H9 (cell line): ENCODE measurements at regions not wholly inside any gene's neighbourhood (a gene's known extent, or its start where the extent isn't known, plus 50 kb on each side); places are given as distances from the start of the nearest gene placed in this dataset.

ENCODE experiments used
- DNase-seq: peaks from one replicate; pipeline ENCODE4 v3.0.0-alpha.2; 2017
- H2AFZ ChIP-seq: one replicate; pipeline ENCODE4 v1.6.1; 2013; ENCODE audit warnings: mild to moderate bottlenecking, low read length, control low read depth, moderate library complexity
- H2AK5ac ChIP-seq: 2 replicates; pipeline ENCODE4 v1.6.1; 2013; ENCODE audit warnings: low read length, control low read depth, mixed read lengths; ENCODE audit not compliant: insufficient read length
- H2BK120ac ChIP-seq: one replicate; pipeline ENCODE4 v1.6.1; 2013; ENCODE audit warnings: low read depth, mild to moderate bottlenecking, low read length, control low read depth, inconsistent platforms; ENCODE audit not compliant: poor library complexity, severe bottlenecking
- H2BK12ac ChIP-seq: 2 replicates; pipeline ENCODE4 v1.6.1; 2013; ENCODE audit warnings: low read length, control low read depth, mixed read lengths, low read depth; ENCODE audit not compliant: insufficient read length
- H2BK15ac ChIP-seq: 2 replicates; pipeline ENCODE4 v1.6.1; 2013; ENCODE audit warnings: low read depth, low read length, control low read depth
- H2BK20ac ChIP-seq: one replicate; pipeline ENCODE4 v1.6.1; 2013; ENCODE audit warnings: low read depth, mild to moderate bottlenecking, low read length, control low read depth, inconsistent platforms; ENCODE audit not compliant: poor library complexity, severe bottlenecking
- H2BK5ac ChIP-seq: 2 replicates; pipeline ENCODE4 v1.6.1; 2013; ENCODE audit warnings: low read length, control low read depth, mixed read lengths; ENCODE audit not compliant: insufficient read length
- H3K14ac ChIP-seq: 2 replicates; pipeline ENCODE4 v1.6.1; 2013; ENCODE audit warnings: low read length, control low read depth; ENCODE audit not compliant: insufficient read depth
- H3K18ac ChIP-seq: 2 replicates; pipeline ENCODE4 v1.6.1; 2013; ENCODE audit warnings: low read depth, mild to moderate bottlenecking, mixed read lengths, low read length, control low read depth; ENCODE audit not compliant: insufficient read length
- H3K23ac ChIP-seq: 2 replicates; pipeline ENCODE4 v1.6.1; 2013; ENCODE audit warnings: low read length, control low read depth, mixed read lengths, low read depth; ENCODE audit not compliant: insufficient read length
- H3K23me2 ChIP-seq: 2 replicates; pipeline ENCODE4 v1.6.1; 2013; ENCODE audit warnings: low read depth, mild to moderate bottlenecking, mixed read lengths, low read length, control low read depth; ENCODE audit not compliant: insufficient read length, poor library complexity, severe bottlenecking
- H3K27ac ChIP-seq: 2 replicates; pipeline ENCODE4 v1.5.1; 2013; ENCODE audit warnings: low read length, control low read depth, mixed read lengths, low read depth; ENCODE audit not compliant: insufficient read length
- H3K27me3 ChIP-seq: 2 replicates; pipeline ENCODE4 v1.6.1; 2013; ENCODE audit warnings: low read length, control low read depth, inconsistent platforms; ENCODE audit not compliant: insufficient read depth
- H3K4ac ChIP-seq: 2 replicates; pipeline ENCODE4 v1.6.1; 2013; ENCODE audit warnings: low read depth, mild to moderate bottlenecking, control low read depth, inconsistent platforms, low read length, moderate library complexity
- H3K4me1 ChIP-seq: 2 replicates; pipeline ENCODE4 v1.6.1; 2013; ENCODE audit warnings: low read length, control low read depth, inconsistent platforms; ENCODE audit not compliant: insufficient read depth
- H3K4me2 ChIP-seq: 2 replicates; pipeline ENCODE4 v1.6.1; 2013; ENCODE audit warnings: low read length, control low read depth, mixed read lengths; ENCODE audit not compliant: insufficient read length, insufficient read depth
- H3K56ac ChIP-seq: 2 replicates; pipeline ENCODE4 v1.6.1; 2013; ENCODE audit warnings: low read depth, mild to moderate bottlenecking, mixed read lengths, low read length, control low read depth; ENCODE audit not compliant: insufficient read length
- H3K79me1 ChIP-seq: 2 replicates; pipeline ENCODE4 v1.6.1; 2013; ENCODE audit warnings: low read depth, mild to moderate bottlenecking, moderate library complexity, low read length, control low read depth, inconsistent platforms; ENCODE audit not compliant: insufficient read depth, poor library complexity, severe bottlenecking
- H3K79me2 ChIP-seq: 2 replicates; pipeline ENCODE4 v1.6.1; 2013; ENCODE audit warnings: low read length, control low read depth, inconsistent platforms; ENCODE audit not compliant: insufficient read depth
- H3K9ac ChIP-seq: 2 replicates; pipeline ENCODE4 v1.6.1; 2013; ENCODE audit warnings: low read length, control low read depth, mixed read lengths; ENCODE audit not compliant: insufficient read length; ENCODE audit errors: extremely low read depth
- H3K9me3 ChIP-seq: one replicate; pipeline ENCODE4 v1.6.1; 2013; ENCODE audit warnings: low read depth, low read length, inconsistent platforms; ENCODE audit not compliant: control insufficient read depth
- H3T11ph ChIP-seq: one replicate; pipeline ENCODE4 v1.6.1; 2013; ENCODE audit warnings: mild to moderate bottlenecking, low read length, control low read depth, inconsistent platforms
- H4K20me1 ChIP-seq: one replicate; pipeline ENCODE4 v1.6.1; 2013; ENCODE audit not compliant: control insufficient read depth, insufficient read length, insufficient read depth
- H4K5ac ChIP-seq: 2 replicates; pipeline ENCODE4 v1.6.1; 2013; ENCODE audit warnings: low read depth, mild to moderate bottlenecking, mixed read lengths, low read length, control low read depth; ENCODE audit not compliant: insufficient read length
- H4K8ac ChIP-seq: replicated peaks from 2 replicates; pipeline ENCODE4 v1.6.1; 2013; ENCODE audit warnings: low read length, control low read depth, mixed read lengths, low read depth; ENCODE audit not compliant: insufficient read length
- H4K91ac ChIP-seq: 2 replicates; pipeline ENCODE4 v1.6.1; 2013; ENCODE audit warnings: low read depth, mild to moderate bottlenecking, moderate library complexity, mixed read lengths, low read length, control low read depth; ENCODE audit not compliant: insufficient read length
- H3K27ac Mint-ChIP-seq, 3 experiments: 2 replicates in 2 of 3; 3 replicates in 1 of 3; pipeline ENCODE4 v1.8.0; 2020 to 2021; ENCODE audit warnings: mixed read lengths in 3 of 3, mild to moderate bottlenecking in 1 of 3, moderate library complexity in 1 of 3
- H3K27me3 Mint-ChIP-seq: 2 replicates; pipeline ENCODE4 v1.8.0; 2021; ENCODE audit warnings: low read depth, mild to moderate bottlenecking, moderate library complexity, mixed read lengths
- H3K36me3 Mint-ChIP-seq, 3 experiments: 2 replicates in 2 of 3; 3 replicates in 1 of 3; pipeline ENCODE4 v1.8.0; 2020 to 2021; ENCODE audit warnings: low read depth in 3 of 3, mixed read lengths in 3 of 3; ENCODE audit not compliant: insufficient read depth in 1 of 3
- H3K4me1 Mint-ChIP-seq, 2 experiments: 2 replicates each; pipeline ENCODE4 v1.8.0; 2020; ENCODE audit warnings: mixed read lengths in 2 of 2
- H3K4me3 Mint-ChIP-seq, 2 experiments: 2 replicates in 1 of 2; 3 replicates in 1 of 2; pipeline ENCODE4 v1.8.0; 2020 to 2021; ENCODE audit warnings: mild to moderate bottlenecking in 2 of 2, mixed read lengths in 2 of 2, moderate library complexity in 1 of 2
- H3K9me3 Mint-ChIP-seq, 2 experiments: 2 replicates in 1 of 2; 3 replicates in 1 of 2; pipeline ENCODE4 v1.8.0; 2020; ENCODE audit warnings: mild to moderate bottlenecking in 2 of 2, mixed read lengths in 2 of 2, moderate library complexity in 1 of 2
- CTCF ChIP-seq: fragments of 200-600 bp; sonication (generic); conservative IDR thresholded peaks from 3 replicates; pipeline ENCODE4 v1.8.0; 2021; ENCODE audit warnings: antibody characterized with exemption, mild to moderate bottlenecking
- WGBS: extraction: QIAGEN DNeasy Blood & Tissue Kit; methylation state at CpG from one replicate; pipeline ENCODE4 v1.1.7; 2013; ENCODE audit warnings: missing lambda C conversion rate, low lambda C conversion rate, mixed read lengths; ENCODE audit not compliant: insufficient read length; ENCODE audit errors: extremely low coverage; 5-methylcytosine and 5-hydroxymethylcytosine counted together

- Histone ChIP-seq H3K27ac (no peak overlapping the region), H2BK120ac (no peak overlapping the region), H3K56ac (no peak overlapping the region), H2BK20ac (no peak overlapping the region), H3K4me2 (no peak overlapping the region), H3K27me3 (no peaks in the 10 kb centered on the region), H3K14ac (no peak overlapping the region), H3K23me2 (no peaks in the 10 kb centered on the region), H2AFZ (no peak overlapping the region), H3K79me1 (no peaks in the 10 kb centered on the region), H3K4me1 (no peaks in the 10 kb centered on the region), H3K23ac (no peak overlapping the region), H3T11ph (no peak overlapping the region), H2BK12ac (no peak overlapping the region), H3K9me3 (no peaks in the 10 kb centered on the region), H4K5ac (no peak overlapping the region), H3K9ac (no peak overlapping the region), H3K18ac (no peak overlapping the region), H4K20me1 (no peaks in the 10 kb centered on the region), H2BK15ac (no peak overlapping the region), H2AK5ac (no peak overlapping the region), H3K79me2 (no peaks in the 10 kb centered on the region), H3K4ac (no peak overlapping the region), H4K8ac (no peak overlapping the region), H2BK5ac (no peak overlapping the region), H4K91ac (no peak overlapping the region)
- H3K9me3 Mint-ChIP-seq, result no peaks in the 10 kb centered on the region; a peak in 1 of 5 replicates
- H3K4me3 Mint-ChIP-seq, result no peak overlapping the region
- no peak overlapping the region for H3K27ac Mint-ChIP-seq
- DNase-seq, result no peak
- no peak for TF ChIP-seq CTCF
- no peaks in the 10 kb centered on the region for H3K36me3 Mint-ChIP-seq
- whole genome bisulfite sequencing, result no CpG with 5 or more reads among the region's 3 CpGs
- H3K4me1 Mint-ChIP-seq, result no peaks in the 10 kb centered on the region
- H3K27me3 Mint-ChIP-seq, result no peaks in the 10 kb centered on the region
Measured at GRCh38 chr3:147551491-147551890, 142.3 kb downstream of the ZIC1 start.
